Gastroesophageal sphincter (tissue), 4 donors: ENCODE measurements at regions not wholly inside any gene's neighbourhood (a gene's known extent, or its start where the extent isn't known, plus 50 kb on each side); places are given as distances from the start of the nearest gene placed in this dataset.

Experiments used
- ATAC-seq: fragments of 150-250 bp; one replicate; pipeline ENCODE4 v1.9.1; 2016; ENCODE audit warnings: mild to moderate bottlenecking, moderate library complexity
- H3K27ac ChIP-seq, 4 donors: fragments of 200-600 bp; sonication (generic) in 3 of 4; 1 replicate in 3 of 4; 2 replicates in 1 of 4; pipeline ENCODE4 v1.5.1; 2016 to 2019
- H3K27me3 ChIP-seq: fragments of 200-600 bp; sonication (generic); one replicate; pipeline ENCODE4 v1.5.1; 2019
- H3K36me3 ChIP-seq, 2 donors: fragments of 200-600 bp; sonication (generic); one replicate each; pipeline ENCODE4 v1.5.1; 2019; ENCODE audit warnings: control low read depth in 1 of 2
- H3K4me1 ChIP-seq, 3 donors: fragments of 200-600 bp; sonication (generic); 1 replicate in 2 of 3; 2 replicates in 1 of 3; pipeline ENCODE4 v1.5.1; 2016 to 2019; ENCODE audit warnings: control low read depth in 2 of 3
- H3K4me3 ChIP-seq, 2 donors: fragments of 200-600 bp; sonication (generic); one replicate each; pipeline ENCODE4 v1.5.1; 2019; ENCODE audit warnings: mild to moderate bottlenecking in 1 of 2, moderate library complexity in 1 of 2
- H3K9me3 ChIP-seq, 3 donors: fragments of 200-600 bp; sonication (generic); one replicate each; pipeline ENCODE4 v1.5.1; 2017 to 2019; ENCODE audit warnings: control low read depth in 2 of 3
- EP300 ChIP-seq: sonication (generic); formaldehyde crosslinking; IDR thresholded peaks from one replicate; pipeline ENCODE4 v1.6.1; 2017; ENCODE audit warnings: antibody characterized with exemption, mild to moderate bottlenecking
- POLR2A ChIP-seq, 2 donors: fragments of 450-650 bp; IDR thresholded peaks; one replicate each; pipeline ENCODE4 v1.6.1; 2017; ENCODE audit warnings: antibody characterized with exemption in 2 of 2, mild to moderate bottlenecking in 2 of 2, moderate library complexity in 1 of 2
- POLR2AphosphoS5 ChIP-seq: sonication (generic); formaldehyde crosslinking; IDR thresholded peaks from one replicate; pipeline ENCODE4 v1.6.1; 2017; ENCODE audit warnings: antibody characterized with exemption
- whole genome bisulfite sequencing, 2 donors: methylation state at CpG; one replicate each; pipeline ENCODE4 v1.1.5; 2018; ENCODE audit warnings: low coverage in 1 of 2; 5-methylcytosine and 5-hydroxymethylcytosine counted together
- TF ChIP-seq, protein P1 (sequence below), 4 experiments: fragments of 200-600 bp in 2 of 4; fragments of 450-650 bp in 2 of 4; sonication (generic) in 1 of 4; IDR thresholded peaks; one replicate each; pipeline ENCODE4 v1.5.1; 2017 to 2019; ENCODE audit warnings: antibody characterized with exemption in 4 of 4, mild to moderate bottlenecking in 2 of 4, moderate library complexity in 2 of 4

DNA sequence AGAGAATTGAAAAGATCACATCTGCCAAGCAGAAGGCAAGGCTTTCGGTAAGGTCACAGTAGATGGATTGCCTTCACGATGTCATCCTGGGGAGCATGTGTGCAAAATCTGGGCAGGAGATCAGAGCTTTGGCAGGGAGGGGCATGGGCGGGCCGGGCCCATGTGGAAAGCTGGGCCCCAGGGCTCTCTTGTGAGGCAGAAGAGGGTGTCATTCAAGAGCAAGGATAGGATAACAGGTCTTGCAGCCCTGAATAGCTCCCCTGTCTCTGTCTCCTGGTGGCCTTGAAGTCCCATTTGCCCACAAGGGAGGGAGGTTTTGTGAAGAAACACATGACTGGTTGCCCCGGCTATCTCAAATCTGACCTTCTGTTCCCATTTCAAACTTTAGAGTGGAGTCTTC, 172.0 kb downstream of the OPA1 start:
- no peaks in the 10 kb centered on the region for H3K36me3 ChIP-seq
- H3K4me1 ChIP-seq: no peaks in the 10 kb centered on the region
- no peak overlapping the region for H3K4me3 ChIP-seq
- H3K9me3 ChIP-seq: no peaks in the 10 kb centered on the region
- no peak overlapping the region for H3K27ac ChIP-seq
- TF ChIP-seq POLR2A (IDR thresholded peaks at IDR 0.05): no peak
- no peak for TF ChIP-seq POLR2AphosphoS5
- TF ChIP-seq EP300: no peak
- TF ChIP-seq, protein P1, sequence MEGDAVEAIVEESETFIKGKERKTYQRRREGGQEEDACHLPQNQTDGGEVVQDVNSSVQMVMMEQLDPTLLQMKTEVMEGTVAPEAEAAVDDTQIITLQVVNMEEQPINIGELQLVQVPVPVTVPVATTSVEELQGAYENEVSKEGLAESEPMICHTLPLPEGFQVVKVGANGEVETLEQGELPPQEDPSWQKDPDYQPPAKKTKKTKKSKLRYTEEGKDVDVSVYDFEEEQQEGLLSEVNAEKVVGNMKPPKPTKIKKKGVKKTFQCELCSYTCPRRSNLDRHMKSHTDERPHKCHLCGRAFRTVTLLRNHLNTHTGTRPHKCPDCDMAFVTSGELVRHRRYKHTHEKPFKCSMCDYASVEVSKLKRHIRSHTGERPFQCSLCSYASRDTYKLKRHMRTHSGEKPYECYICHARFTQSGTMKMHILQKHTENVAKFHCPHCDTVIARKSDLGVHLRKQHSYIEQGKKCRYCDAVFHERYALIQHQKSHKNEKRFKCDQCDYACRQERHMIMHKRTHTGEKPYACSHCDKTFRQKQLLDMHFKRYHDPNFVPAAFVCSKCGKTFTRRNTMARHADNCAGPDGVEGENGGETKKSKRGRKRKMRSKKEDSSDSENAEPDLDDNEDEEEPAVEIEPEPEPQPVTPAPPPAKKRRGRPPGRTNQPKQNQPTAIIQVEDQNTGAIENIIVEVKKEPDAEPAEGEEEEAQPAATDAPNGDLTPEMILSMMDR (IDR thresholded peaks at IDR 0.05): no peak
- WGBS, 2 donors: 58 to 85% methylated on average over 2 of the region's 5 CpGs
- ATAC-seq: no peak
- no peaks in the 10 kb centered on the region for H3K27me3 ChIP-seq

DNA sequence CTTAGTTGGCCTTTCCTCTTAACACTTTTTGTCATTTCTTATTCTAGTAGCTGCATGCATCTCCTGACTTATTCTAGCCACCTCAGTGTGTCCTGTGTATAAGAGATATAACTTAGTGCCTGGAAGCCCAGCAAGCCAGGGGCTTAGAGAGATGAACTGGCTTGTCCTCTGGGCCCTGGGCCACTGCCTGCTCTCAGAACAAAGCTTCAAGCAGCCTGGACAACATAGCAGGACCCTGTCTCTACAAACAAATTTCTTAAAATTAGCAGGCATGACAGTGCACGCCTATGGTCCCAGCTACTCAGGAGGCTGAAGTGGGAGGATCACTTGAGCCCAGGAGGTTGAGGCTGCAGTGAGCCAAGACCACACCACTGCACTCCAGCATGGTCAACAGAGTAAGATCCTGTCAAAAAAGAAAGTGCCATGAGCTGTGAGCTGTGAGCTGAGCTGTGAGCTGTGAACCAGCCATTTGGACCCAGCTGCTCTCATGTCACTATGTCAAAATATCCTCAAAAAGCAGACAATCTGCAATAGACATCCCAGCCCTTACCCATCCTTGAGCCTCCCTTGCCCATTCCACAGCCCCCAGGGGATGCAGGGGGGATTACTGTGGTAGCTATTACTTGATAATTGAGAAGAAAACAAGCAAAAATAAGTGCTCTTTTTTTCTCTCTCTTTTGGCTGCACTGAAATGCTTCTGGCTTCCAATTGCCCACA, 174.5 kb downstream of the OPA1 start:
- no peaks in the 10 kb centered on the region for H3K36me3 ChIP-seq
- H3K9me3 ChIP-seq: no peaks in the 10 kb centered on the region
- no peak overlapping the region for H3K27ac ChIP-seq
- WGBS, 2 donors: 83% methylated on average over 1 of the region's 1 CpG; no CpG with 5 or more reads in 1 of the 2 donors
- no peaks in the 10 kb centered on the region for H3K27me3 ChIP-seq
- ATAC-seq: no peak
- no peak for TF ChIP-seq EP300
- no peak for TF ChIP-seq POLR2AphosphoS5
- TF ChIP-seq, protein P1 (IDR thresholded peaks at IDR 0.05): no peak
- TF ChIP-seq POLR2A (IDR thresholded peaks at IDR 0.05): no peak
- H3K4me3 ChIP-seq: no peak overlapping the region
- H3K4me1 ChIP-seq: no peaks in the 10 kb centered on the region

DNA sequence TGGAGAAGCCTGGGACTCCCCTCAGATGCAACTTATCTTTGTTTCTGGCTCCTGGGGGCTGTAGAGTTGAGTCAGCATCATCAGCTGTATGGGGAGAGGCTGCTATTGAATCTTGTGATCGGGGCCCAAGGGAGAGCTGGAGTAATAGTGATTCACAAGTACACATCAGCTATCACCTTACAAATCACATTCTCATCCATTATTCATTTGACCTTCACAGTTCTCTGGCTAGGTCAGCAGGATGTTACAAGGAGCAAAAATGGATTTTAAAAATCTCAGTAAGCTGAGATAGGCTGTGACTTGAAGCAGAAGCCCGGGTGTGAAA, 175.0 kb downstream of the OPA1 start:
- Histone ChIP-seq H3K4me1 (no peaks in the 10 kb centered on the region), H3K36me3 (no peaks in the 10 kb centered on the region), H3K9me3 (no peaks in the 10 kb centered on the region), H3K4me3 (no peak overlapping the region), H3K27me3 (no peaks in the 10 kb centered on the region), H3K27ac (no peak overlapping the region)
- ATAC-seq: peak; percentile 77
- TF ChIP-seq POLR2A (IDR thresholded peaks at IDR 0.05) (no peak), POLR2AphosphoS5 (no peak), EP300 (no peak)
- TF ChIP-seq, protein P1 (IDR thresholded peaks at IDR 0.05): no peak
- 60 to 61% methylated on average over 1 to 2 of the region's 2 CpGs for WGBS, 2 donors

DNA sequence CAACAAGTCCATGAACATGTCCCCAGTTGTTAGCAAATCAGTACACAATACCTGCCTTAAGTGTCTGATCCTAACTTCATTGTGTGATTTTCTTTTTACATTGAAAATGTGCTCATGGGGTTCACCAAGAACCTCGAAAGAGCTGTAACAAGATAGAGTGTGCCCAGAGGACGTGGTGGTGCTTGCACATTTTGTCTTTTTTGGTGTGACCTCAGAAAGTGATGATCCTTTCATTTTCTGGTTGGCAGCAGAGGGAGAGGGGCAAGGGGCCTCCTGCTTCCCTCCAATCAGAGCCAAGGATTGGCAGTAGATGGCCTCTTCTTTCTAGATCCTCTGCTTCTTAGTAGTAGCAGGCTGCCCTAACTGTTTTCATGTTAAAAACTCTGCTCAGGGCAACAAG, 176.4 kb downstream of the OPA1 start:
- no peaks in the 10 kb centered on the region for H3K9me3 ChIP-seq
- H3K4me1 ChIP-seq: no peaks in the 10 kb centered on the region
- 100% methylated on average over 2 of the region's 2 CpGs; no CpG with 5 or more reads in 1 of the 2 donors for WGBS, 2 donors
- H3K36me3 ChIP-seq: no peaks in the 10 kb centered on the region
- no peak overlapping the region for H3K27ac ChIP-seq
- no peak overlapping the region for H3K4me3 ChIP-seq
- ATAC-seq: no peak
- no peaks in the 10 kb centered on the region for H3K27me3 ChIP-seq
- TF ChIP-seq, protein P1 (IDR thresholded peaks at IDR 0.05): no peak
- no peak for TF ChIP-seq POLR2AphosphoS5
- TF ChIP-seq EP300: no peak
- TF ChIP-seq POLR2A (IDR thresholded peaks at IDR 0.05): no peak

DNA sequence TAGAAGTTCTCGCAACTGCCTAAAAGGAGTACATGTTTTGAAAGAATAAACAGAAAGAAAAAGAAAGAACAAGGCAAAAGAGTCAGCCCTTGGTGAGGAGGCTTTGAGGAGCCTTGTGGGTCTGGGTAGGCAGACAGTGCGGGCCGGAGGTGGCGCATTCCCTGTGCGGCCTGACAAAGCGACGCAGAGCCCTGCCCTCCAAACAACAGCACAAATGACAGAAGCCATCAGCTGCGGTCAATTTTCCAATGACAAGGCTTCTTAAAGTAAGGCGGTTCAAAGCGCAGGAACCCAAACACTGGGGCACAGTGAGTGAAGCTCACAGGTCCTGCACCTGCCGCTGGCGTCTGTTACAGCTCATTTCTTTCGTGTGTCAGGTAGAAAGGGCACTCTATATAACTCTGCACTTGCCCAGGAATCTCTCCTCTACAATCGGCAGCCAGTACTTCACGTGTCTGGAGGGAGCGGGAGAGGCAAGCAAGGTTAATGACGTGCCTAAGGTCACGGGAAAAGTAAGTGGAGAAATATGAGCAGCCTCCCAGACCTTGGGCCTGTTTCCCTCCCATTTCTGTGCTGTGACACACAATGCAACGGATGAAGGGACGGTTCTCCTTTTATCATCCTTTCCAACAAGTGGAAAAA, 178.1 kb downstream of the OPA1 start:
- TF ChIP-seq EP300 (no peak), POLR2A (IDR thresholded peaks at IDR 0.05) (no peak)
- TF ChIP-seq, protein P1 (IDR thresholded peaks at IDR 0.05): no peak
- Histone ChIP-seq H3K36me3 (no peaks in the 10 kb centered on the region), H3K27me3 (peaks cover 11% of the 10 kb centered on the region), H3K9me3 (no peaks in the 10 kb centered on the region), H3K4me1 (no peaks in the 10 kb centered on the region), H3K27ac (no peak overlapping the region), H3K4me3 (no peak overlapping the region)
- WGBS, 2 donors: 88 to 94% methylated on average over 14 to 18 of the region's 20 CpGs
- no peak for ATAC-seq
